Trophoblast cell (in vitro differentiated cells and primary cell): ENCODE measurements at regions not wholly inside any gene's neighbourhood (a gene's known extent, or its start where the extent isn't known, plus 50 kb on each side); places are given as distances from the start of the nearest gene placed in this dataset.

Source experiments
- DNase-seq, 2 donors: peaks; one replicate each; pipeline ENCODE4 v3.0.0-alpha.2; 2016
- H2AFZ ChIP-seq: 2 replicates; pipeline ENCODE4 v1.6.1; 2013; ENCODE audit warnings: low read length, moderate library complexity, mild to moderate bottlenecking; ENCODE audit not compliant: insufficient read depth, poor library complexity
- H2AK5ac ChIP-seq: 2 replicates; pipeline ENCODE4 v1.6.1; 2013; ENCODE audit warnings: mild to moderate bottlenecking, low read length
- H2BK120ac ChIP-seq: 2 replicates; pipeline ENCODE4 v1.6.1; 2013; ENCODE audit warnings: low read length, mild to moderate bottlenecking, moderate library complexity; ENCODE audit not compliant: insufficient read depth, poor library complexity
- H2BK12ac ChIP-seq: 2 replicates; pipeline ENCODE4 v1.6.1; 2013; ENCODE audit warnings: mild to moderate bottlenecking, low read length, moderate library complexity
- H2BK5ac ChIP-seq: 2 replicates; pipeline ENCODE4 v1.6.1; 2013; ENCODE audit warnings: low read length, low read depth, moderate library complexity, mild to moderate bottlenecking; ENCODE audit not compliant: poor library complexity
- H3K14ac ChIP-seq: 2 replicates; pipeline ENCODE4 v1.6.1; 2013; ENCODE audit warnings: mild to moderate bottlenecking, low read length
- H3K18ac ChIP-seq: 2 replicates; pipeline ENCODE4 v1.6.1; 2013; ENCODE audit warnings: mild to moderate bottlenecking, low read length
- H3K23ac ChIP-seq: 2 replicates; pipeline ENCODE4 v1.6.1; 2013; ENCODE audit warnings: low read length
- H3K27ac ChIP-seq: 2 replicates; pipeline ENCODE4 v1.5.1; 2013; ENCODE audit warnings: low read depth, mild to moderate bottlenecking, inconsistent platforms, low read length, moderate library complexity
- H3K27me3 ChIP-seq: 2 replicates; pipeline ENCODE4 v1.6.1; 2013; ENCODE audit warnings: inconsistent platforms, mild to moderate bottlenecking, low read length, moderate library complexity; ENCODE audit not compliant: insufficient read depth
- H3K36me3 ChIP-seq, 2 experiments: 1 replicate in 1 of 2; 2 replicates in 1 of 2; pipeline ENCODE4 v1.6.1; 2013; ENCODE audit warnings: low read length in 2 of 2, mild to moderate bottlenecking in 2 of 2, moderate library complexity in 1 of 2; ENCODE audit not compliant: insufficient read depth in 2 of 2, control insufficient read depth in 1 of 2
- H3K4ac ChIP-seq: 2 replicates; pipeline ENCODE4 v1.6.1; 2013; ENCODE audit warnings: low read depth, mild to moderate bottlenecking, low read length, moderate library complexity
- H3K4me1 ChIP-seq, 2 experiments: 1 replicate in 1 of 2; 2 replicates in 1 of 2; pipeline ENCODE4 v1.6.1; 2013; ENCODE audit warnings: low read length in 2 of 2, mild to moderate bottlenecking in 2 of 2, moderate library complexity in 1 of 2; ENCODE audit not compliant: insufficient read depth in 2 of 2, control insufficient read depth in 1 of 2
- H3K4me2 ChIP-seq: 2 replicates; pipeline ENCODE4 v1.6.1; 2013; ENCODE audit warnings: inconsistent platforms, mild to moderate bottlenecking, low read length, moderate library complexity
- H3K4me3 ChIP-seq: 2 replicates; pipeline ENCODE4 v1.5.1; 2013; ENCODE audit warnings: mild to moderate bottlenecking, low read depth, low read length, inconsistent platforms
- H3K79me1 ChIP-seq: one replicate; pipeline ENCODE4 v1.6.1; 2013; ENCODE audit warnings: low read length
- H3K79me2 ChIP-seq: 2 replicates; pipeline ENCODE4 v1.6.1; 2013; ENCODE audit warnings: low read length, mild to moderate bottlenecking; ENCODE audit not compliant: control insufficient read depth, insufficient read depth, poor library complexity
- H3K9ac ChIP-seq: 2 replicates; pipeline ENCODE4 v1.6.1; 2013; ENCODE audit warnings: mild to moderate bottlenecking, low read length
- H3K9me3 ChIP-seq: 2 replicates; pipeline ENCODE4 v1.6.1; 2013; ENCODE audit warnings: low read depth, mild to moderate bottlenecking, control low read depth, inconsistent platforms, low read length; ENCODE audit not compliant: insufficient read depth
- H4K12ac ChIP-seq: 2 replicates; pipeline ENCODE4 v1.6.1; 2013; ENCODE audit warnings: low read depth, mild to moderate bottlenecking, low read length, moderate library complexity
- H4K8ac ChIP-seq: 2 replicates; pipeline ENCODE4 v1.6.1; 2013; ENCODE audit warnings: low read depth, mild to moderate bottlenecking, low read length, moderate library complexity
- H4K91ac ChIP-seq: one replicate; pipeline ENCODE4 v1.6.1; 2013; ENCODE audit warnings: low read depth, mild to moderate bottlenecking, low read length, moderate library complexity
- WGBS: extraction: QIAGEN DNeasy Blood & Tissue Kit; methylation state at CpG from one replicate; pipeline ENCODE4 v1.1.7; 2013; ENCODE audit warnings: missing lambda C conversion rate; ENCODE audit not compliant: insufficient read length, insufficient coverage; ENCODE audit errors: extremely low coverage; 5-methylcytosine and 5-hydroxymethylcytosine counted together

DNA sequence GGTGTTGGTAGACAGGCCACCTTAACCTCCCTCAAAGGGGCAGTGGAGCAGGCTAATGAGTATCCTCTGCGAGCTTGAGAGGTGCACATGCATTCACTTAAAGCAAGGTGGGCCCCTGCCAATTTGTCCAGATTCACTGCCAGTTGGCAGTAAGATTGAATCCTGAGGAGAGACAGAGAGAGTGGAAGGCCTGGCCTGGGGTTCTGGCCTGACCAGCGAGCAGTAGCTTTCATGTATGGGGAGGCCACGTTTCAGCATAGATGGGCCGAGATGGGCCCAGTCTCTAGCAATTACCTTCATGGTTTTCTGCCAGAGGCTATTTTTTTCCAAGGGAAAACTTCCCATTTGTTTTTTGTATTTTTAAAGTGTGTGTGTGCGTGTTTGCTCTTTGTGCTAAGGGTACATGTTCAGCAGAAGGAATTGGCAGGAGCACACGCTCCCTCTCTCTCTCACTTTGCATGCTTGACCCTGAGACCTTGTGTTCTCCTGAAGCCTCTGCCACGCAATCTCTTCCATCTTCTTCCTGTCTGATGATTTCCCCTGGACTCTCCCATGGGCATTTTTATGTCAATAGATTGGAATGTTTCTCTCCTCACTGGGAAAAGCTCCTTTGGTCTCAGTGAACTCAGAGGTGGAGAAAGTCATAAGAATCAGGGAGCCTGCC lies 215.8 kb upstream of the SFRP2 start:
- H3K79me1 ChIP-seq, result peaks cover 39% of the 10 kb centered on the region
- H3K14ac ChIP-seq, result peak overlapping the region; percentile 86
- no peak overlapping the region for H3K4me2 ChIP-seq
- peak overlapping the region; percentile 98 for H2BK120ac ChIP-seq
- no peak overlapping the region for H3K9ac ChIP-seq
- no peaks in the 10 kb centered on the region for H3K79me2 ChIP-seq
- H3K27ac ChIP-seq, result peak overlapping the region; percentile 95
- H3K4me1 ChIP-seq, result peaks cover 30 to 33% of the 10 kb centered on the region in 2 experiments
- H3K18ac ChIP-seq, result peak overlapping the region; percentile 49
- DNase-seq, result no peak
- no peak overlapping the region for H2AK5ac ChIP-seq
- no peak overlapping the region for H3K23ac ChIP-seq
- H2BK5ac ChIP-seq, result peak overlapping the region; percentile 92
- WGBS, result no CpG with 5 or more reads among the region's 7 CpGs
- peak overlapping the region; percentile 82 for H3K4ac ChIP-seq
- peak overlapping the region; percentile 95 for H4K91ac ChIP-seq
- no peak overlapping the region for H3K4me3 ChIP-seq
- H3K9me3 ChIP-seq, result peaks cover 4% of the 10 kb centered on the region
- peak overlapping the region; percentile 73 for H4K8ac ChIP-seq
- H3K27me3 ChIP-seq, result no peaks in the 10 kb centered on the region
- H2AFZ ChIP-seq, result peak overlapping the region; percentile 33
- peak overlapping the region; percentile 59 for H4K12ac ChIP-seq
- no peaks in the 10 kb centered on the region for H3K36me3 ChIP-seq
- H2BK12ac ChIP-seq, result peak overlapping the region; percentile 87

DNA sequence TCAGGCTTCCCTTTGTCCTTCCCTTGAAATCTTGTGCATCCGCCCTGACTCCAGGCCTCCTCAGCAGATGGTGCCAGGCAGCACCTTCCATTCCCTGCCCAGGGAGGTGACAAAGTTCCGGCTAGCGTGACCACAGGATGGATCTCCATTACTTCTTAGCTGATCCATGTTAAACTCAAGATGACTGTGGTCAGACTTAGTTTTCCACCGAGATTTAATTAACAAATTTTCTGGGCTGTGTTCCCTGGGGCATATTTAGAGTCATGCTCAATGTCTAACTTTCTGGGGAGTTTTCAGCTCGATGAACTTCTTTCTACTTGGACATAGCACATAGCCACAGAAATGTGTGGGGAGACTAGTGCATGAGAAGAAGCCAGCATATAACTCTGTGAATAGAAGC lies 215.1 kb upstream of the SFRP2 start:
- H2BK120ac ChIP-seq, result peak overlapping the region; percentile 98
- peak overlapping the region; percentile 95 for H4K91ac ChIP-seq
- peak overlapping the region; percentile 78 for H2BK12ac ChIP-seq
- no CpG with 5 or more reads among the region's 5 CpGs for WGBS
- no peak overlapping the region for H2AFZ ChIP-seq
- no peaks in the 10 kb centered on the region for H3K27me3 ChIP-seq
- H3K27ac ChIP-seq, result peak overlapping the region; percentile 95
- no peak overlapping the region for H3K9ac ChIP-seq
- H3K18ac ChIP-seq, result peak overlapping the region; percentile 74
- DNase-seq, result no peak
- H3K36me3 ChIP-seq, result no peaks in the 10 kb centered on the region
- H4K12ac ChIP-seq, result no peak overlapping the region
- peaks cover 27 to 30% of the 10 kb centered on the region in 2 experiments for H3K4me1 ChIP-seq
- H3K79me1 ChIP-seq, result peaks cover 37% of the 10 kb centered on the region
- H3K9me3 ChIP-seq, result peaks cover 4% of the 10 kb centered on the region
- H2BK5ac ChIP-seq, result peak overlapping the region; percentile 92
- peak overlapping the region; percentile 16 for H3K4ac ChIP-seq
- no peaks in the 10 kb centered on the region for H3K79me2 ChIP-seq
- H3K4me3 ChIP-seq, result no peak overlapping the region
- H2AK5ac ChIP-seq, result peak overlapping the region; percentile 85
- H4K8ac ChIP-seq, result peak overlapping the region; percentile 82
- no peak overlapping the region for H3K23ac ChIP-seq
- no peak overlapping the region for H3K4me2 ChIP-seq
- peak overlapping the region; percentile 81 for H3K14ac ChIP-seq

DNA sequence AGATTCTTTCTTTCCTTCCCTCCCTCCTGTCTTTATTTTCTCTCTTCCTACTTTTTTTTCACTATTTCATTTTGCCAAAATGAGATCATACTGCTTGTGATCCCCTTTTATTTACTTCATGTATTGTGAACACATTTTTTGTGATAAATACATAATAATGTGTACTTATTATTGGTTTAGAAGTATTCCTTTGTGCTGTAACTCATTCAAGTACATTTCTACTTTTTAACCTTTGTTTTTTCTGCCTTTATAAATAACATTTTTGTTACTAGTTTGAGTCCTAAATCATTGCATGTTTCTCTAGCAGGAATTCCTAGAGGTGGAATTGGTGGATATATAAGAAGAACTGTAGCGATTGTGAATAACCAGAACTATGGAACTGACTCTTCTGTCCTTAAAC lies 214.5 kb upstream of the SFRP2 start:
- Histone ChIP-seq H2BK12ac (peak overlapping the region; percentile 78), H3K27me3 (no peaks in the 10 kb centered on the region), H3K79me1 (peaks cover 32% of the 10 kb centered on the region), H2AK5ac (no peak overlapping the region), H3K9ac (no peak overlapping the region), H4K8ac (no peak overlapping the region), H3K18ac (no peak overlapping the region), H4K12ac (no peak overlapping the region), H3K79me2 (no peaks in the 10 kb centered on the region), H3K4ac (no peak overlapping the region), H4K91ac (peak overlapping the region; percentile 94), H2BK120ac (peak overlapping the region; percentile 94), H3K4me3 (no peak overlapping the region), H3K4me2 (no peak overlapping the region), H3K4me1 (peaks cover 23 to 30% of the 10 kb centered on the region in 2 experiments), H2AFZ (no peak overlapping the region), H3K27ac (peak overlapping the region; percentile 95), H3K14ac (no peak overlapping the region), H2BK5ac (peak overlapping the region; percentile 92), H3K9me3 (peaks cover 4% of the 10 kb centered on the region), H3K23ac (no peak overlapping the region), H3K36me3 (no peaks in the 10 kb centered on the region)
- WGBS, result no CpG with 5 or more reads among the region's 1 CpG
- DNase-seq, result no peak

DNA sequence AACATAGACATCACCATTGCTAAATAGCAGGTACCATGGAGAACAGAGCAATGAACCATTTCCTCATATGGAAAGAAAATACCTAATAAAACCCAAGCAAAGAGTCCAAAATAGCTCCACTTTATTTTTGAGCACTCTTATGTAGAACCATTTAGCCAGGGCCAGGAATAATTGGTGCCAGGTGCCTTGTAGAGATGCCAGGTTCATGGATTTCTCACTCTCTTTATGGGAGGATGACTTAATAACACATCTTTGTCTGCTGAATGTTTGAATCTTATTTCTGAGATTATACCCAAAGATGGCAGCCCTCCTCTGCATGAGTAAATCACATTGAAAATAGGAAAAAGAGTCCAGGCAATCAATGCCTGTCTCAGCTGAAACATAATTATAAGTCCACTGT lies 212.3 kb upstream of the SFRP2 start:
- H3K4me2 ChIP-seq, result no peak overlapping the region
- no peak overlapping the region for H3K18ac ChIP-seq
- DNase-seq, result no peak
- peaks cover 23% of the 10 kb centered on the region for H3K79me1 ChIP-seq
- H2AK5ac ChIP-seq, result no peak overlapping the region
- no peak overlapping the region for H4K91ac ChIP-seq
- H2BK120ac ChIP-seq, result no peak overlapping the region
- H3K4ac ChIP-seq, result no peak overlapping the region
- H3K4me3 ChIP-seq, result no peak overlapping the region
- no peak overlapping the region for H3K9ac ChIP-seq
- no peak overlapping the region for H2BK12ac ChIP-seq
- H3K23ac ChIP-seq, result no peak overlapping the region
- H3K9me3 ChIP-seq, result peaks cover 8% of the 10 kb centered on the region
- no peak overlapping the region for H2AFZ ChIP-seq
- no peak overlapping the region for H3K14ac ChIP-seq
- H3K79me2 ChIP-seq, result no peaks in the 10 kb centered on the region
- H3K4me1 ChIP-seq, result peaks cover 16 to 22% of the 10 kb centered on the region in 2 experiments
- H3K27me3 ChIP-seq, result no peaks in the 10 kb centered on the region
- H2BK5ac ChIP-seq, result no peak overlapping the region
- H3K27ac ChIP-seq, result no peak overlapping the region
- no peak overlapping the region for H4K12ac ChIP-seq
- H3K36me3 ChIP-seq, result no peaks in the 10 kb centered on the region
- no peak overlapping the region for H4K8ac ChIP-seq
